GM10266 (cell line): ENCODE measurements at regions not wholly inside any gene's neighbourhood (a gene's known extent, or its start where the extent isn't known, plus 50 kb on each side); places are given as distances from the start of the nearest gene placed in this dataset.

Experiments used
- DNase-seq: peaks from one replicate; pipeline ENCODE4 v3.0.0; 2012; ENCODE audit errors: extremely low spot score
- CTCF ChIP-seq: IDR thresholded peaks from 2 replicates; pipeline ENCODE4 v1.5.1; 2012; ENCODE audit warnings: mild to moderate bottlenecking, low read depth; ENCODE audit not compliant: control insufficient read depth, insufficient read depth; ENCODE audit errors: missing control alignments

- TF ChIP-seq CTCF = no peak
These were observed 50.2 kb upstream of the BCL11A start for GRCh38 chr2:60603533-60604190.

GRCh38 chr2:60604486-60605064 is 51.1 kb upstream of the BCL11A start:
- no peak for DNase-seq
- TF ChIP-seq CTCF = no peak

More at GRCh38 chr2:60603533-60604190, 50.2 kb upstream of the BCL11A start:
- no peak for DNase-seq

- no peak for TF ChIP-seq CTCF
- DNase-seq = no peak
These were observed 52.4 kb upstream of the BCL11A start for GRCh38 chr2:60605866-60606265.

- no peak for TF ChIP-seq CTCF
- DNase-seq = no peak
These were observed 55.2 kb upstream of the BCL11A start for GRCh38 chr2:60608679-60609078.

GRCh38 chr2:60612033-60612432 is 58.6 kb upstream of the BCL11A start:
- no peak for TF ChIP-seq CTCF
- DNase-seq = no peak

- TF ChIP-seq CTCF = no peak
- no peak for DNase-seq
These were observed 60.9 kb upstream of the BCL11A start for GRCh38 chr2:60614319-60614718.

GRCh38 chr2:60621688-60622429 is 68.4 kb upstream of the BCL11A start:
- DNase-seq = no peak
- no peak for TF ChIP-seq CTCF
